ENCODE measurements at regions not wholly inside any gene's neighbourhood (a gene's known extent, or its start where the extent isn't known, plus 50 kb on each side); places are given as distances from the start of the nearest gene placed in this dataset.
A peak's percentile ranks its signal among the peaks of the same experiment; 100 is the strongest.

DNA sequence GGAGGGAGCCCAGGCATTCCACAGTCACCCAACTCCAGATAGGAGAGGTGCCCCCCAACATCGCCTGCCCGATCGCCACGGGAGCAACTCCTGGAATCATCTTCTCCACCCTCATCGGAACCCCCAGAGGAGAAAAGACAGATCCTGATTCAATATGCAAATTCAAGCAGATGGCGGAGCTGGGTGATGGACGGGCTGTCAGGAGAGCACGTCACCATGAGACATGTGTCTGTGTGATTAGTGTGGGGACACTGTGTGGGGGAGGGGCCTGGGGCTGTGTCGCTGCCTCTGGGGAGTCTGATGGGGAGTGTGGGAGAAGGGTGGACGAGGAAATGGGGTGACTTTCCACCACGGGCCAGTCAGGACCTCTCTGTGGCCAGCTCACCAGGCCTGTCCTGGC, 90.2 kb upstream of the CSF3R start:
- DNase-seq: no peak

DNA sequence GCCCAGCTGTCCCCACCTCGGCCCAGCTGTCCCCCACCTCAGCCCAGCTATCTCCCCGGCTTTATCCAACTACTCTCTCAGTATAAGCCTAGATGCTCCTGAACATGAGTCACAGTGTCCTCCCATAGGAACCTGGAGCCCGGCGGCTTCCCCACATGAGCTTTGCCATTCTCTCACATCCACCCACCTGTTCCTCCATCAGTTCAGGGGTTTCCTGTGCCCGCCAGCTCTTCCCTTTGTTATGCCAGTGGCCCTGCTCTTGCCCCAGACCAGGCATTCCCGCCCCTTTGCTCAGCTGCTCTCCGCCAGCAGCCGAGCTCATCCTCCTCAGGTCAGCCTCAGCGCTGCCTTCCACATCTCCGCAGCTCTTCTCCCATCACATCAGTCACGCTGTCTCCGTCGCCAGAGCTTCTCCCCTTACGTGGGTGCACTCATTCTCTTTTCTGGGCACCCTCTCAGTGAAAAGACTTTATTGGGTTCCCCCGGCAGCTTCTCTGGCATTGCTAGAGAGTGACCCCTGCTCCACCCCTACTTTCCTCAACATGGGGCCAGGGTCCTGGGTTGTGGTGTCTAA, 89.5 kb upstream of the CSF3R start:
- no peak for DNase-seq

DNA sequence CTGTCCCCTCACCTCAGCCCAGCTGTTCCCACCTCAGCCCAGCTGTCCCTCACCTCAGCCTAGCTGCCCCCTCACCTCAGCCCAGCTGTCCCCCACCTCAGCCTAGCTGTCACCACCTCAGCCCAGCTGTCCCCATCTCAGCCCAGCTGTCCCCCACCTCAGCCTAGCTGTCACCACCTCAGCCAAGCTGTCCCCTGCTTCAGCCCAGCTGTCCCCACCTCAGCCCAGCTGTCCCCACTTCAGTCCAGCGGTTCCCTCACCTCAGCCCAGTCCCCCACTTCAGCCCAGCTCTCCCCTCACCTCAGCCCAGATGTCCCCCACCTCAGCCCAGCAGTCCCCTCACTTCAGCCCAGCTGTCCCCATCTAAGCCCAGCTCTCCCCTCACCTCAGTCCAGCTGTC, 88.4 kb upstream of the CSF3R start:
- DNase-seq: no peak

DNA sequence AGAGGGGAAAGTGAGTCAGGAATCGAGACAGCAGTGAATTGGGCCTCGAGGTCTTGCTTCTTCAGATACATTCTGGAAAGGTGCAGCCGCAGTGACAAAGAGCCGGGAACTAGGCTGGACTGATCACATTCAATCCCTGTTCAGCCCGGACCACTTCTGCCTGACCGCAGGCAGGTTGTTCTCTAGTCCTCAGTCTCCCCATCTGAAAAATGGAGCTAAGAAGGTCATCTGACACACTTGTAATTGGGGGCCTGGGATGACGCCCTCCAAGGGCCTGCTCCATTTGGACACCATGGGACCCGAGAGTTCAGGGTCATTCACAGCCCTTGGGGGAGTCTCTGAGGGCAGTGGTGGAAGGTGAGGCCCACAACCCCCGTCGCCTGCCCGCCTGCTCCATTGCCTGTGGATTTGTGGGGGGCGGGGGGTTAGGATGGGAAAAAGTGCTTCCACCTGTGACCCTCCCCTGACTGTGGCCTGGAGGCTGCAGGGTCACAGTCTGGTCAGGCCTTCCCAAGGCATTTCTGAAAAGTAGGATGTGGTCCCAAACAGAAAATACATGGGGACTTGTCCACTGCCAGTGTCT, 87.9 kb upstream of the CSF3R start:
- DNase-seq: no peak

DNA sequence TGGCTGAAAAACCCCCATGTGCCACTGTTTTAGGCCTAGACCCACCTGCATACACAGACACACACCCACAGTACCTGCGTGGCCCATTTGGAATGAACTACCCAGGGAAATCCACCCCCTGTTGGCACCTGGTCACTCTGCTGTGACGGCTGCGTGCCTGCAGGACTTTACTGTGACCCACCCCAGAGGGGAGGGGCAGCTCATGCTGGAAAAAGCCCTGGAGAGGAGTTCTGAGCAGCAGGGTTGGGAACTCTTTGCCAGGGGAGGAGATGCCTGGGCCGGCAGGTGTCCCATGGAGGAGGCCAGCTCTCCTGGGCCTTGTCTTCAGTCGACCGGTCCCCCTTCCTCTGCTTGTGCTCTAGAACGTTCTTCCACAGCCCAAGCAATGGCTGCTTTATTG, 87.3 kb upstream of the CSF3R start:
- DNase-seq: no peak

DNA sequence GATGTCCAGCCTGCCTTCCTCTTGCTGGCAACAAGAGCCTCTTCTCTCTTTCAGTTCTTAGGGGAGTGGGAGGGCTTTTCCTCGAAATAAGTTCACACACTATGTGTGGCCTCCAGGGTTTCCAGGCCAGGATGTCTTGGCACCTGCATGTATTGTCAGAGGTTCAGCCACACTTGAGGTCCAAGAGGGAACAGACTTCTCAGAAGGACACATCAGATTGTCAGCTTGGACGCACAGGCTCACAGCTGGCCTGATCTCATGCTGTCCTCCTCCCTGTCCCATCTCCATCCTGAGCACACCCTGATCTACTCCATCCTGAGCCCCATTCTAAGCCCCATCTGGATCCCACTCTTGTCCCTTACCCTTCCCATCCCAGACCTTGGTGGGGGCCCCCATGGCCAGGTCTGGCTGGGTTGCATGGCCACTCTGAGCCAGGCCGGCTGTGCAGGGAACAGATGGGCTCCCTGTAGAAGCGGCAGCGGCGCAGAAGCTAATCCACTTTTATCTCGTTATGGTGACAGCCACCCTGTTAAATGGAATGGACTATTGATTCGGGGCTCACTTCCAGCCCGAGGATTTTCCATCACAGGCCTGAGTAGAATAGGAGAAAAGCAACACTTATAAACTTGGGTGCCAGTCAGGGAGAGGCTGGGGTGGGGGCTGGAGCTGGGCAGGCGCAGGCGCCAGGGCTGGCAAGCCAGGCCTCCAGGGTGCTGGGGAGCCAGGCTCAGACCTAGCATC, 85.1 kb upstream of the CSF3R start:
- DNase-seq: no peak

DNA sequence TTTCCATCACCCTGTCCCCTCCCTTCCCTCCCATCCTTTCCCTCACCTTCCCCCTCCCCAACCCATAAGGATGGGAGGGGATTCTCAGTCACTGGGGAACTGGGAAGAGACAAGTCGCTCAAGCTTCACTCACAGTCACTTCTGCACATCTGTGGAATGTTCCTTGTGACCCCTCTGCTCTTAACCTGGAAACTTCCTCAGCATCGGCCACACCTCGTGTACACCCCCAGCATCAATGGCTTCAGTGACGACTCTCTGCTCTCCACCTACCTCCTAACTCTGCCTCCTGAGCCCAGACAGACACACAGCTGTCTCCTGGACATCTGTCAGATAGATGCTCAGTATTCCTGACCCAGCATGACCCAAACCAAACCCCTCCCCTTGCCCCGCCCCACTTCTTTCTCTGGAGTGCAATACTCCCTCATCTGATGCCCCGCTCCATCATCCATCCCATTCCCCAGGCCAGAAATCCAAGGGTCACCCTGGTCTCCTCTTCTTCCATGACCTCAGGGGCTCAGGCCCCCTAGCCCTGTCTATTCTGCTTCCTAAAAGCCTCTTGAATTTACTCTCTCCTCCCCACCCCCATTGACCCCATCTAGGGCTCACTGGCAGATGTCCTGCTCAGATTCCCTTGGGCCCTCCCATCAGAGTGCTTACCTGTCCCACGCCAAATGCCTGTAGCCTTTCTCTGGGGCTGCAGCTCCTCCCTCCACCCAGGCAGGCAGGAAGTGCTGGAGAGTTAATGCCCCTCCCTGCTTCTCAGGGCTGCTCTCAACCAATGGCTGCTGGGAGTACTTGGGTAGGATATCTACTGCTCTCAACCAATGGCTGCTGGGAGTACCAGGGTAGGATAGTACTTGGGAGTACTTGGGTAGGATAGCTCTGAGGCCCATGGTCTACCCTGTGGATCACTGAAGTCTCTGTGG, 83.1 kb upstream of the CSF3R start:
- no peak for DNase-seq

DNA sequence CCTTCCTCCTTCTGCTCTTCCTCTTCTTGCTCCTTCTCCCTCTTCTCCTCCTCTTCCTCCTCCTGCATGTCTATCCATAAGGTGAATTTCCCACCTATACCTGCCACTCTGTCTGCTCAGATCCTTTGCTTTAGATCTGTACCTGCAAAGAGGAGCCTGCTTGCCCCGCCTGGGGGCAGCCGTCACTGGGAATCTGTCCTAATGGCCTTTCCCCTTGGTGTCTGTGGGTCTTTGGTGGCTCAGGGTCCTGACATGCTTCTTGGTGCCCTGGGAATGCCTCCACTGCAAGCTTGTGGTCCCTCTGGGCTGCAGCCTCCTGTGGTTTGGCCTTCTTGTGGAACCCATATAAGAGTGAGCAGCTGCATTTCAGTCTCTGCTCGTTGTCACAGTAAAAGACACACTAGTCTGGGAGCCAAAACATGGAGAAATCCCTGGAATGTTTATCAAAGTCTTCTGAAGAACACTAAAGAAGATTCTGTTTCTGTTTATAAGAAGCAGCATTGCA, 79.5 kb upstream of the CSF3R start:
- no peak for DNase-seq

DNA sequence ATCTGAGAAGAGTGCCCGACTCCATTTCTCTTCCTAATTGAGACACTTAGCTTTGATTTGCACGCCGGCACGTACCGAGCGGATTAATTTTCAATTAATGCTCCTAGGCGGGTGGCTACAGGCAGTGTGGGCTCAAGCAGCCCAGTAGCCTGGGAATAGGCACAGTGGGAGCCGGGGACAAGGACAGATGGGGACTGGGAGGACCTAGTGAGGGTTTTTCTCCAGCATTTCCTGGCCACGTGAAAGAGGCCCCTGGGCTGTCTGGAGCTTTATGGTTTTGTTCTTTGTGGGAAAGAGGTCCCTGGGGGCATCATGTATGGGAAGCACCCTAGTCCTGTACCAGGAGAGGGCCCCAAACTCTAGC, 78.6 kb upstream of the CSF3R start:
- DNase-seq: no peak

DNA sequence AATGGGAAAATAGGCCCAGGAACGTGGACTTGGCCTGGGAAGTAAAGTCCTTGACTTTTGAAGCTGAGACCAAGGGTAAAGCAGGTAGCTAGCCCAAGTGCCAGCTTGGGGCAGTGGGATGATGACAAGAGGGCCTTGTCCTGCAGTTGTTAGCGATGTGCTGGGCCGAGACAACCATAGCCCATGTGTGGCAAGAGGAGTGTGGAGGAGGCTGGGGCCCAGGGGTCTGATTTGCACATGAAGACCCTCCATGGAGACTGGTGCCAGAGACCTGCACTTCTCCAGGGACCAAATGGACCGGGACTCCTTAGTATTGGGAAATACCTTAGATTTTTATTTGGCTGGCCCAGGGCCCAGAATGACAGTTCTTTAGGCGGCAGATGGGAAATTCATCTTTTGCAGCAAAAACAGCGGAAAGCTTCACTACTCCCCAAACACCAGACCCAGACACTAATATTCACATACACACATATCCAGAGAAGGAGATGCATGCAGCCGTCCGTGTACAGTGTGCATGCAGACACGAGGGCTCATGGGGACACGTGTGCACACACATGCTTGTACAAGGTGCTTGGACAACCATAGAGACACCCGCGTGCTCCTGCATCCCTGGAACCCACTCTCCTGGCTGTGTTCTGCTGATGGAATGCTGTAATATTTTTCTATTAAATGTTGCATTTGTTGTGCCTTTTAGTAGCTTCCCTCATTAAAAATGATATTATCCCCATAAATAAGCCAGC, 78.1 kb upstream of the CSF3R start:
- no peak for DNase-seq

DNA sequence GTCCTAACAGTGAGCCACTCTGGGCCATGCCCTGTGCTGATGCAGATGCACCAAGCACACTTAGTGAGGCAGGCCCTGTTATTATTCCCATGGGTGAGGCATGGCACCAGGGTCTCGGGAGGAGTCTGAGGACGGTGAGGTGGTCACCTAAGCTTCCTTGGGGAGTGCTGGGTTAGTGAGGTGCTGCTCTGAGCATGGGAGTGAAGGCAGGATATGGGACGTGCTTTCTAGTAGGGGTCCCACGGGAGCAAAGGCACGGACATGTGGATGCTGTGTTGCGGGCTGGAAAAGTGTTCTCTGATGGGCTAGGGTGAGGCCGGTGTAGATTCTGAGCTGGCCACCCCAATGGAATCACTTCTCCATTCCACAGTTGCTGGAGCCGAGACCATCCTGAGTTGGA, 77.5 kb upstream of the CSF3R start:
- DNase-seq: no peak

DNA sequence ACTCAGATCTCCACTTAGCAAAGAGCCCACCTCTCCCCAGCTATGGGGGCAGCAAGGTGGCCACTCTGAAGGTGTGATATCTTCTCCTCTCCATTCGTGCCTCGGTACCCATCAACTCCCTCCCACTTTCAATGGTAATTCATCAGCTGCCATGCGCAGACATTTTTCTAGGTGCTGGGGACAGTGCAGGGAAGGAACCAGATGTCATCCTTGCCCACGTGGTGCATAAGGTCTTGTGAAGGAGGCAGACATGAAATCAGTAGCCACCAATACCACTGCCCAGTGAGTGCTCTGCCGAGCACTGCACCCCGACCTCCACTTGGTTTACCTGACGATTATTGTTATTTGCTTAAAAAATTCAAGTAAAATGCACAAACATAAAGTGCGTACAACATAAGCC, 76.3 kb upstream of the CSF3R start:
- DNase-seq: no peak

DNA sequence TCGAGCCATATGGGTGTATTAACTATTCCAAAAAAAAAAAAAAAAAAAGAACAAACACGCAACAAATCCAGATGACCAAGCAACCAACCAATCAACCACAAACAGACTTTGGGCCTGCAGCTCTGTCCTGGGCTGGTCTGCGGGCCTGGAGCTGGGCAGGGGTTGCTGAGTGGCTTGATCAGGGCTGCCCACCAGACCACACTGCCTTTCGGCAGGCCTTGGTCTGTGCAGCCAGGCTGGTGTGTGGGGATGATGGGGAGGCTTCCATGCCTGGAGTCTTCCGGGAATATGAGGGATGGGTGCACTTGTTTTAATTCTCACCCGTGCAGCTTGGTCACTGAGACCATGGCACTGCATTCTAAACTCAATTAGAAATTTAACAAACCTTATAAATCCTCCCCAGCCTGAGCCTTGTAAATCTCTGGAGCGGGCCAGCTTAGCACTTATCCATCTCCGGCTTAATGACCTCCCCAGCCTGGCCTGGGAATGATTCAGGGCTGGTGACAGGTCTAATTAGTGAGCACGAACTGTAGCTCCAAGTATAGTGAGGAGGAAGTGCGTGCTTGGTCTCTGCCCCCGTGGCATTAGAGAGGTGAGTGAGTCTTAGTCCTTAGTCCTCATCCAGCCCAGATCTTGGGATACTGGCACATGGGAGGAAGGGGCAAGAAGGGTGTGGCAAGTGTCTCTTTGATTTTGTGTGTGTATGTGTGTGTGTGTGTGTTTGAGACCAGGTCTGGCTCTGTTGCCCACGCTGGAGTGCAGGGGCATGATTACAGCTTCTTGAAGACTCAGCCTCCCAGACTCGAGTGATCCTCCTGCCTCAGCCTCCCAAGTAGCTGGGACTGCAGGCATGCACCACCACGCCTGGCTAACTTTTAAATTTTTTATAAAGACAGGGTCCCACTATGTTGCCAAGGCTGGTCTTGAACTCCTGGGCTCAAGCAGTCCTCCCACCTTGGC, 74.6 kb upstream of the CSF3R start:
- no peak for DNase-seq

DNA sequence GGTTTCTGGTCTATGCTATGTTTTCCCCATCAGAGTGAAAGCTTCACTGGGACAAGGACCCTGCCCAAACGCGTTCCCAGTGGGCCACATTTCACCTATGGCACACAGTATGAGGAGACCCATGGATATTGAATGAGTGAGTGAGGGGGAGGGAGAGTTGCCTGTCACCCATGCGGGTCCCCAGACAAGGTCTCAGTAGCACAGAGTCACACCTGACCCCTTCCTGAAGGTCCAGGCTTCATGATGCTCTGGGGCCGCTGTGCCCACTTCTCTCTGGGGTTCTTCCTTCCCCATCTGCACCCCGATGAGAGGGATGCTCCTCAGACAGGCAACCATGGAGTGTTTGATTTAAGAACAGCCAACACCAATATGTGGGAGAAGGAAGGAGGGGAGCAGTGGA, 72.3 kb upstream of the CSF3R start:
- DNase-seq: no peak

DNA sequence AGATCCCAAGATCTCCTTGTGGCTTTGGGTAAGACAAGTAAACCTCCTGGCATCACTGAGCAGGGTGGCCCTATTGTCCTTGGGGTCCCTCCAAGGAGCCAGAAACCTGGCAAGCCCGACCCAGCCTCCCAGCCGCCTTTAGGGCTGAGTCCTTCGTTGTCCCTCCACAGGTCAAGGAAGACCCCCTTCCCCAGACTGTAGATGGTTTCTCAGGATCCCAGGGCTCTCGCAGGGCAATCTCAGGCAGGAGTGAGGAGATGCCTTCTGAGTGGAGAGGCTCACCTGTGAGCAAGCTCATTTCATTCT, 71.6 kb upstream of the CSF3R start:
- DNase-seq: no peak

DNA sequence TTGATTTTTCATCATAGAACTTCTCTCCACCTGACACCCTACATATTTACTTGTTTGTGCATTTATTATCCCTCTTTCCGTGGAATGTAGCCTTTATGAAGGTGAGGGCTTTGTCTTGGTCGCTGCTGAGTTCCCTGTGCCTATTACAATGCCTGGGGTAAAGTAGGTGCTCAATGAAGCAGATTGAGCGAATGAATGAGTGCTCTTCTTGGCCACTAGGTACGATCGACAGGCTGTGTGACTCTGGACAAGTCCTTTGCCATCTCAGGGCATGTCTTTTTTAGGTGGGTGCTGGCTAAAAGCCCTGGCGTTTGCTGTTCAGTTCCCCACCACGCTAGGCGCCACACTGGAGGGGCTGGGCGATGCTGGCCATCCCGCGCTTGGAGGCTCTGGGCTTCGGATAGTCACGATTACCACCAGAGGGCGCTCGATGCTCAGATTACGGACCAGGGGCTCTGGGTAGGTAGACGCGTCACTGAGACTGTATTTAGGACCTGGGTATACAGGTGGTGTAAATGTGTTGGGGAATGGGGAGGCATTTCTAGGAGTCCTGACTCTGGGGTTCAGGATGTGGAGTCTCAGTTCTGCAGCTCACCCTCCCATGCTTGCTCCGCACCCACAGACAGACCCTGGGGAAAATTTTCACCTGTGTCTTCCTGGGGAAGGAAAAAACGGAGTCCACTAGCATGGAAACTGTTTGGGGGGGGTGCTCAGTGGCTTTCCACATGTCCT, 71.0 kb upstream of the CSF3R start:
- DNase-seq: peak in 4 of 5 donors; percentile 42 to 60 (median 50)

DNA sequence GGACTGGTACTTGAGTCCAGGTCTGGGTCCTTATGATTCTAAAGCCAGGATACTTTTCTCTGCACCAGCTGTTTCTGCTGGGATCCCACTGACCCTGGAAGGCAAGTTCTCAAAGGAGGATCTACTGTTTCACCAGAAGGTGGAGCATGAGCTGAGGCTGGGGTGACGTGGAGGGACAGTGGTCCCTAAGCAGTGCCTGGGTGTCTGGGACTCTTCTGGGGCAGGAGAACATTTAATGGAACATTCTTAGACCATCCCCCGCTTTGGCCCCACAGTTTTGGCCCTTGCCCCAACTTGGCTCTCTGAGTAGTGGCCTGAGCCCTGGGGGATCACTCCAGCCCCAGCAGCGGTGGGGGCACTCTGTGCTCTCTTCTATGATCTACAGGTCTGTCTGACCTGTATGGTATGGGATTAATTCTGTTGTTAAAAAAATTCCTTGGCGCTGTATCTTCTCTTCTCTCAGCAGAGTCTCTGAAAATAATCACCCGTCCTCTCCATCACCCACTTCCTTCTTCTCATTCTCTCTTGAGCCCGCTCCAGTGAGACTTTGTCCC, 60.3 kb upstream of the CSF3R start:
- no peak for DNase-seq

DNA sequence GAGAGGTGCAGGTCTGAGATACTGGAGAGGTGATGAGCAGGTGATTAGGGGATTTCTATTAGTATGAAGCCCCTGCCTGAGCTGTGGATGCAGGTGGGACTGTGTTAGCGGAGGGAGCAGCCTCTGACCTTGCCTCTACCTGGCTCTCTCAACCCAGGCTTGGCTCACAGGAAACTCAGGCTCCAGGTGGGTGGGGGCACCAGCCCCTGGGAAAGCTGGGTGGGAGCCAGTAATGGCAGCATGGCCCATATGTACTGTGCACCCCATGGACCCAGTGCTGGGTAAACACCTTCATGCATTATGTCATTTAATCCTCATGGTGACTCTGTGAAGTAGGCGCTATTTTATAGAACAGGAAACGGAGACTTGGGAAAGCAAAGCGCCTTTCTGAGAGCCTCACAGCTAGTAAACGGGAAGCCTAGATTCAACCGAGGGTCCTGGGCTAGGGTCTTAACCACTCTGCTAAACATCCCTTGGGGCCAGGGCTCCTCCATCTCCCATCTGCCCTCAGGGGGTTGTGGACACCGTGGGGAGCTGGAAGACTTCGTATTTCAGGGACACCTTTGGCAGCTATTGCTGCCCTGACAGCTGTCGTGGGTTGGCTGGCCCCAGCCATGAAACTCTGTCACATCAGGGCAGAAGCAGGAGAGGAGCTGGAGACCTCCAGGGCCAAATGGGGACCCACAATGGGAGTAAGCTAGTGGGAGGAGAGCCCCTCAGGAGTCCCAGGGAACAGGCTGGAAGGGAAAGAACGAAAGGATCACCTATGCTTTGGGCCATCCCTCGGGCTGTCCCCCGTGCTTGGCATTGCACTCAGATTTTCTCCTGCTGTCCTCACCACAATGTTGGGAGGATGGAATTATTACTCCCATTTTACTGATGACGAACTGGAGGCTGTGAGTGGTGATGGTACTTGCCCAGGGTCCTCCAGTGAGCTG, 59.6 kb upstream of the CSF3R start:
- no peak for DNase-seq

DNA sequence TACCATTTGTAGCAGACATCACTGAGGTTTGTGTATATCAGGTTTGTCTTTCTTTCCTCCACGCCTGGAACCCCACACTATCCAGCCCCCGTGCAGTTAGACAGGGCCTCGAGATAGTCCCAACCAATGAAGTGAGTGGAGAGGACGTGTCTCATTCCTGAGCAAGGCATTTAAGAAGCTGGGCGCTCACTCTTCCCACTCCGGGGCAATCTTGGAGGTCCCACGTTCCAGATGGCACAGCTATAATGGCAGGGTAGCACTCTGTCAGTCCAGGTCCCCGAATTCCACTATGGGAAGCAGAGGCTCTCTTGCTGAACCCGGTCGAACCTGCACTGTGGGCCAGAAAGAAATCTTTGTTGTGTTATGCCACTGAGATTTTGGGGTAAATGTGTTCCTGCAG, 57.3 kb upstream of the CSF3R start:
- DNase-seq: no peak
